Tibial nerve (tissue), 3 donors: ENCODE measurements at regions not wholly inside any gene's neighbourhood (a gene's known extent, or its start where the extent isn't known, plus 50 kb on each side); places are given as distances from the start of the nearest gene placed in this dataset.

Experiments
- CTCF ChIP-seq, 5 experiments: fragments of 200-600 bp in 3 of 5; fragments of 450-650 bp in 2 of 5; sonication (generic) in 3 of 5; IDR thresholded peaks; one replicate each; pipeline ENCODE4 v1.5.1; 2016 to 2019; ENCODE audit warnings: antibody characterized with exemption in 5 of 5, mild to moderate bottlenecking in 3 of 5, moderate library complexity in 2 of 5
- POLR2A ChIP-seq, 2 donors: fragments of 450-650 bp; IDR thresholded peaks; one replicate each; pipeline ENCODE4 v1.6.1; 2017; ENCODE audit warnings: antibody characterized with exemption in 2 of 2, mild to moderate bottlenecking in 2 of 2, moderate library complexity in 2 of 2

- no peak for TF ChIP-seq CTCF (IDR thresholded peaks at IDR 0.05)
- no peak for TF ChIP-seq POLR2A (IDR thresholded peaks at IDR 0.05)
These were observed 57.3 kb upstream of the MYRIP start for GRCh38 chr3:39752019-39752637.
